ENCODE measurements at regions not wholly inside any gene's neighbourhood (a gene's known extent, or its start where the extent isn't known, plus 50 kb on each side); places are given as distances from the start of the nearest gene placed in this dataset.

- TF ChIP-seq CTCF (IDR thresholded peaks at IDR 0.05), result no peak
- no peak for TF ChIP-seq PREB (CRISPR knock-in tag; IDR thresholded peaks at IDR 0.05; ENCODE audit: borderline replicate concordance)
Observed at GRCh38 chr3:86254480-86254879, 736.5 kb downstream of the VGLL3 start.

Data from WTC11 (cell line).